ENCODE measurements at regions not wholly inside any gene's neighbourhood (a gene's known extent, or its start where the extent isn't known, plus 50 kb on each side); places are given as distances from the start of the nearest gene placed in this dataset.
A peak's percentile ranks its signal among the peaks of the same experiment; 100 is the strongest.

GRCh38 chr10:120768227-120768626, 82.9 kb upstream of the WDR11 start:
- Histone ChIP-seq H4K91ac (replicated peaks; ENCODE audit: insufficient read length, low read length) (no peak overlapping the region), H3K27me3 (replicated peaks in 1 of 4; ENCODE audit: control insufficient read depth in 3 of 4, extremely low read depth in 1 of 4, insufficient read depth in 3 of 4, low read length in 3 of 4) (no peaks in the 10 kb centered on the region), H2AFZ (ENCODE audit: low read length) (peak overlapping the region; percentile 32; the same call in 1 of the 2 replicates), H3K9me3 (ENCODE audit: insufficient read depth in 2 of 2, low read depth in 1 of 2, low read length in 1 of 2) (no peaks in the 10 kb centered on the region), H3K14ac (ENCODE audit: insufficient read length) (no peak overlapping the region), H3K4me3 (ENCODE audit: extremely low read depth in 1 of 4, insufficient read depth in 2 of 4, low read depth in 3 of 4, low read length in 4 of 4) (no peak overlapping the region), H3K4ac (replicated peaks; ENCODE audit: insufficient read length, low read depth, low read length) (no peak overlapping the region), H3K56ac (replicated peaks; ENCODE audit: insufficient read length, low read depth, low read length) (no peak overlapping the region), H3K36me3 (ENCODE audit: control insufficient read depth in 2 of 4, insufficient read depth in 4 of 4, low read length in 3 of 4) (no peaks in the 10 kb centered on the region; a peak in 1 of 8 replicates), H2BK120ac (replicated peaks; ENCODE audit: low read depth, low read length) (no peak overlapping the region), H4K20me1 (replicated peaks in 1 of 2; ENCODE audit: control insufficient read depth in 1 of 2, insufficient read depth in 2 of 2, low read length in 2 of 2) (no peaks in the 10 kb centered on the region), H3K23me2 (ENCODE audit: low read depth, low read length) (no peaks in the 10 kb centered on the region), H2BK15ac (ENCODE audit: low read length) (no peak overlapping the region), H3K18ac (ENCODE audit: extremely low read depth, low read length) (no peak overlapping the region), H3K23ac (ENCODE audit: insufficient read length) (no peak overlapping the region), H3K9ac (replicated peaks in 1 of 4; ENCODE audit: extremely low read depth in 1 of 4, low read depth in 3 of 4, low read length in 3 of 4) (no peak overlapping the region), H4K5ac (ENCODE audit: insufficient read length, low read depth, low read length) (no peak overlapping the region), H2BK5ac (ENCODE audit: low read depth, low read length) (no peak overlapping the region), H3K4me1 (replicated peaks in 1 of 4; ENCODE audit: control insufficient read depth in 3 of 4, insufficient read depth in 4 of 4, low read length in 3 of 4) (peaks cover 1 to 10% (median 7%) of the 10 kb centered on the region in 4 experiments; a peak in 5 of 7 replicates), H2AK5ac (ENCODE audit: low read depth, low read length) (no peak overlapping the region), H3K79me2 (ENCODE audit: control insufficient read depth in 1 of 2, insufficient read depth in 2 of 2, low read length in 2 of 2) (no peaks in the 10 kb centered on the region), H2BK12ac (ENCODE audit: low read depth, low read length) (no peak overlapping the region), H3K4me2 (ENCODE audit: insufficient read depth in 1 of 2, low read depth in 2 of 2, low read length in 2 of 2) (peak overlapping the region in 1 of 2 experiments; percentile 11; a peak in 1 of 4 replicates), H2BK20ac (ENCODE audit: low read length) (no peak overlapping the region), H3K79me1 (ENCODE audit: low read depth, low read length) (no peaks in the 10 kb centered on the region), H3K27ac (ENCODE audit: low read depth, low read length) (no peak overlapping the region), H4K8ac (ENCODE audit: extremely low read depth, insufficient read depth, low read length) (no peak overlapping the region)
- WGBS, 2 experiments (ENCODE audit: extremely low coverage in 1 of 2, insufficient coverage in 1 of 2, insufficient read length in 1 of 2, insufficient replicate concordance in 2 of 2, low coverage in 1 of 2, low lambda C conversion rate in 2 of 2, missing lambda C conversion rate in 1 of 2): 84% methylated on average over 3 of the region's 3 CpGs; no CpG with 5 or more reads in 1 of the 2 experiments
- POLR2A ChIA-PET (ENCODE audit: partially characterized antibody): no interaction called here
- TF ChIP-seq EP300 (IDR thresholded peaks at IDR 0.05; ENCODE audit: borderline replicate concordance in 1 of 2, low read depth in 2 of 2, low read length in 2 of 2): no peak
- TF ChIP-seq NANOG (IDR thresholded peaks at IDR 0.05; ENCODE audit: insufficient read depth, low read depth, low read length, poor library complexity, severe bottlenecking): no peak
- no peak for TF ChIP-seq SAP30 (IDR thresholded peaks at IDR 0.05; ENCODE audit: insufficient read depth, insufficient replicate concordance, low read length)
- TF ChIP-seq RNF2 (IDR thresholded peaks at IDR 0.05; ENCODE audit: borderline replicate concordance, low read depth, low read length, missing control alignments, poor library complexity, severe bottlenecking): no peak
- no peak for TF ChIP-seq KDM1A (IDR thresholded peaks at IDR 0.05; ENCODE audit: borderline replicate concordance, low read length)
- TF ChIP-seq CBX8 (IDR thresholded peaks at IDR 0.05; ENCODE audit: borderline replicate concordance, low read depth, low read length): no peak
- TF ChIP-seq BRCA1 (IDR thresholded peaks at IDR 0.05; ENCODE audit: low read depth, low read length): no peak
- TF ChIP-seq RAD21 (IDR thresholded peaks at IDR 0.05 in 1 of 2, conservative IDR thresholded peaks at IDR 0.05 in 1 of 2; ENCODE audit: low read depth in 2 of 2, low read length in 2 of 2): no peak
- TF ChIP-seq SIRT6 (IDR thresholded peaks at IDR 0.05; ENCODE audit: low read length): no peak
- no peak for TF ChIP-seq HDAC6 (IDR thresholded peaks at IDR 0.05; ENCODE audit: low read depth, low read length)
- TF ChIP-seq FOSL1 (IDR thresholded peaks at IDR 0.05; ENCODE audit: insufficient read depth, low read depth, low read length): no peak
- DNase-seq (ENCODE audit: low read depth in 1 of 2, low spot score in 2 of 2) (no peak), FAIRE-seq (no peak)
- CTCF ChIA-PET (ENCODE audit: partially characterized antibody): interaction anchor here (0.8 to 1.9 kb wide), 3 partner anchors 10 to 57 kb away, joined by 3 to 5 read pairs (median 4); no protein-coding TSS in a partner anchor

Measured in H1 (cell line).